ENCODE measurements at regions not wholly inside any gene's neighbourhood (a gene's known extent, or its start where the extent isn't known, plus 50 kb on each side); places are given as distances from the start of the nearest gene placed in this dataset.
"Not testable (repeated sequence)": the region's sequence is repeated elsewhere in the genome, so short reads cannot be mapped to it uniquely, and the experiment has no call there.

DNA sequence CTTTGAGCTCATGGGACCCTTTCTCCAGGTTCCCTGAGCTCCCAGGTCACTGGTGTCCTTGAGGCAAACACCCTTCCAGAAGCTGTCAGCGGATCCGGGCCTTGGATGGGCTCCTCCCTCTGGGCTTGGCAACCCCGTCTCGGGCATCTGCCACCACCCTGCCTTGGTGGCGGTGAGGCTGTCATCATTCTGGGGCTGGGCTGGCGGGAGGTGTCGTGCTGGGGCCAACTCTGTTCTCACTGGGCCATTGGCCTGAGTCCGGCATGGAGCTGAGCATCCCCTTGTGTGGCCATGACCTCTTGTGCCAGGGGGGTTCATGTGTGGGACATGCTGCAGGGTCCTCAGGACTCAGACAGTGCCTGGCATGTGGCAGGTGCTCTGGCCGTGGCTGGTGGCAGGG is 197.6 kb downstream of the LAT start:
- DNase-seq (ENCODE audit: low read depth): no peak

DNA sequence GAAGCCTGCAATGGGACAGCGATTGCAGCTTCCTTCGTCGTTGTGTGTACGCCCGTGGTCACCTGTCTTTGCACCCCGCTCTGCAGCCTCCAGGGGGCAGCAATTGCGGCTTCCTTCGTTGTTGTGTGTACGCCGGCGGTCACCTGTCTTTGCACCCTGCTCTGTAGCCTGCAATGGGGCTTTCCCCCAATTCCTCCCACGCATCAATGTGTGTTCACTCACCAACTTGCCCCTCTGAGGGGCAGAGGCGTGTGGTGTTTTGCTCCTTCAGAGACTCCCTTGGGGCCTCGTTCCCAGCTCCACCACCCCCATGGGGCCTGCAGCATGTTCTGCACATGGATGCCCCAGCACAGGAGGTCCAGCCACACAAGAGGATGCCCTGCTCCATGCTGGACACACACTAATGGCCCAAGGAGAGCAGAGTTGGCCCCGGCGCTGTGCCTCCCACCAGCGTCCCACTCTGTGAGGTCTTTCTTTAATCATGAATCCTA is 197.1 kb downstream of the LAT start:
- not testable (repeated sequence) for DNase-seq (ENCODE audit: low read depth)

DNA sequence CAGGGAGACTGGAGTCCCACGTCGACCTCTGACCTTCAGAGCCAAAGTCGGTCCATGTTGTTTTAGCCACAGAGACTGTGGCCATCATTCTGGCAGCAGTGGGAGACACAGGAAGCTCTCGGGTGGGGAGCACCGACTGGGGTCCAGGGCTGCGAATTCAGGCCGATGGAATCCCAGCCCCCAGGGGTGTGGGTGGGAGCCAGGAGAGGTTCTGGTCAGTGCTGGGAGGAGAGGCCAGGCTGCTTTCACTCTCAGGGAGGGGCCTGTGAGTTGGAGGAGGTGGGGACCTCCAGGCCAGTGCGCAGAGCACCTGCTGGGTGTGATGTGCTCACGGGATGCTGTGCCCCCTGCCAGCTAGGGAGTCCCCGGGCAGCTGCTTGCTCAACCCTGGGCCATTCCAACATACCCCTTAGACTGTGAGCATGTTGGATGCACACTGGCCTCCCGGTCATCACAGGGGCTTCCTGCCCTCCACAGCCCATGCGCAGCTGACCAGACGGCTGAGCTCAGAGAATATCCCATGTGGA is 196.5 kb downstream of the LAT start:
- DNase-seq (ENCODE audit: low read depth): not testable (repeated sequence)

DNA sequence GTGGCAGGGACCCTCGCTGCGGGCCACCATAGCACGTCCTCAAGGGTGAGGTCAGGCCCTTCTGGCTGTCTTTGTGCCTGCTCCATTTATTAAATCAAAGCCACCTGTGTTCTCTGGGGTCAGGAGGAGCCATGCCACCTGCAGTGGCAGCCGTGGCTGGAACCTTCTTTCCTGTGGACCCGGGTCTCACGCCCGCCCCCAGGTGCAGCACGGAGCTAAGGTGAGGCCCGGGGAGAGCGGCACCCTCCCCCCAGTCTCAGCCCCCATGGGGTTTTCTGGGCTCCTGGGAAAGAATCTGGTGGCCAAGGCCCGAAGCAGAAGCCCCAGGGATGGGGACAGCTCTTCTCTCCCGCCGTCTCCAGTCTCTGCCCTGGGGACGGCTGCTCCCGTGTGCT is 195.4 kb downstream of the LAT start:
- DNase-seq (ENCODE audit: low read depth): not testable (repeated sequence)

DNA sequence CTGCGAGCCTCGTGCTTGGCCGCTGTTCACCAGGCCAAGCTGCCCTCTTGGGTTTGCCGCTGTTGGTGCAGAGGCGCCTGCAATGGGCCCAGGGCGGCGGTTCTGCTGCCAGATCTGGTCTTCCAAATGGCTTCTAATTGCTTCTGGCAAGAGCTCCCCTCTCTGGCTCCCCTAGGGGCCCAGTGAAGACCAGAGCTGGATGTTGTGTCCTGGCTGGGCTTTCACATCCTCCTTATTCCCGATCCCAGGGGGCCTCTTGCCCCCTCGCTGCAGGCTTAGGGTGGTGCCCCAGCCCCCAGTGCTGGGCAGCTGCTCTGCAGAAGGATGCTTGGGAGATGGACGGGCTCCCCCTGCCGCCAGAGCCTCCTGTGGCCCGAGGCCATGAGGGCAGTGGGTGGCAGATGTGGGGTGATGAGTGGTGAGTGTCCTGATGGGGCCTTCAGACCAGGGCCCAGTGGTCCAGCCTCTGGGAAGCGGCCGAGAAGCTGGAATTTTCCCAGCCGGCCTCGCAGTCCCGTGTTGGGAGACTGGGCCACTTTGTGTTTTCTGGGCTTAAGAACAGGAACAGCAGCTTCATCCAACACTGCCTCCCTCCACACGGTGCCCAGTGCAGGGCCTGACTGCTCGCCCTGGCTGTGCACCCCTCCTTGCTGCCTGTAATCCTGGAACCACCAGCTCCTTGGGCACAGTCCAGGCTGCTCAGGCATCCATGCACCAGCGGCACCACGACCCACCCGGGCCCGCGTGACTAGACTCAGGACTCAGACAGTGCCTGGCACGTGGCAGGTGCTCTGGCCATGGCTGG is 194.8 kb downstream of the LAT start:
- not testable (repeated sequence) for DNase-seq (ENCODE audit: low read depth)

DNA sequence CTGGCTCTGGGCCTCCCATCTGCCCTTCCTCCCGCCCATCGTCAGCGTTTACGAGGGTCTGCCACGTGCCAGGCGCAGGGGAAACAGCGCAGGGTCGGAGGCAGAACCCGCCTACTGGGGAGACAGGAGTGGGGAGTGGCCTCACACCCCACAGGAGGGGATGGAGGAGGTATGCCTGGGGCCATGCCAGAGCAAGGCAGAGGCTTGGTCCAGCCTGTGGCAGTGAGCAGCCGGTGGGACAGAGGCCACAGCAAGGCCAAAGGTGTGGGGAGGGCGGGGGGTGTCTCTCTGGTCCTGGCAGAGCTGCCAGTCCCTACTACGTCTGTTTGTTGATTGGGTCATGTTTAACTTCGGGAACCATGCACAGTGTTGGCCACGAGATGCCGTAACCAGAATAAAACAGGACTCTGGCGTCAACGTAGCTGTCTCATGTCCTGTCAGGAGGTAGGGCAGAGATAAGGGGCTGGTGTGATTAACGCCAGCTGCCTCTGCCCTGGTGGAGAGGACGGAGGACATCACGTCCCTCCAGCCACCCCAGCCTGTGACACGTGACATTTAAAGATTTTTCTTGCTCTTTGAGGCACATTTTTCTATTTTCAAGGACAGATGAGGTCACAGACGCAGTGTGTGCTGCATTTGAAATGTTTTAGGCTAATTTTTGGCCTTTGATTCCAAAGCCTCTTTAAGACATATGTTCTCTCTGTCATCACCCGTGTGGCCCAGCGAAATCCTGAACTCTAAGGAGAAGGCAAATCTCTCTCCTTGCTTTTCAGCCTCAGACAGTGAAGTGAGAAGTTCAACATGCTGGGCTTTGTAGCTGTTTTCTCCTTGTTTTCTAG is 193.3 kb downstream of the LAT start:
- peak; percentile 76 for DNase-seq (ENCODE audit: low read depth)

DNA sequence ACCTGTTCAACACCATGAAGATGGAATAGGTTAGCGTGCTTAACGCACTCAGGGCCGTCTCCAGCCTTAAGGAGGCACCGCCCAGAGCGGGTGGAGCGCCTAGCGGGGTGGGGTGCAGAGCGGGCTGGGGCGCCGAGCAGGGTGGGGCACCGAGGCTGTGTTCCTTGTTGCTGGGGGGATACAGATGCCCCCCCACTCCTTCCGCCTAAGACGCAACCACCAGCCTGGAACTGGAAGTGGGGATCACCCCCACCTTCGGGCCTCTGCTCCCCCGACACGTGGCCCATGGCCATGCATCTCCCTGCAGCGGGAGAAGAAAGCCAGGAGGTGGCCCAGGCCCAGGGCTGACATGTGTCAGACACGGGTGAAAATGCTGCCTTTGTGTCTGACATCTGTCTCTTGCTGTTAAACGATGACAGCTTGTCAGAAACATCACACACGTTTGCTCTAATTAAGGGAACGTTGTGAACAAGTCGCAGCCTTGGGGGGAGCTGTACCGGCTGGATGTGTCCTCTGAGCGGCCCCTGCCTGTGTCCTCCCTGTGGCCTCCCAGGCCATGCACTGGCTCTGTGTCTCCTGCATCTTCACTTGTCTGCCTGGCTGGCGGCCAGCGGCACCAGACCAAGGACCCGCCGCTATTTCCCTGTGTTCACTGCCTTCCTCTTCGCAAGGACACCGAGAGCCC is 192.5 kb downstream of the LAT start:
- DNase-seq (ENCODE audit: low read depth): not testable (repeated sequence)

DNA sequence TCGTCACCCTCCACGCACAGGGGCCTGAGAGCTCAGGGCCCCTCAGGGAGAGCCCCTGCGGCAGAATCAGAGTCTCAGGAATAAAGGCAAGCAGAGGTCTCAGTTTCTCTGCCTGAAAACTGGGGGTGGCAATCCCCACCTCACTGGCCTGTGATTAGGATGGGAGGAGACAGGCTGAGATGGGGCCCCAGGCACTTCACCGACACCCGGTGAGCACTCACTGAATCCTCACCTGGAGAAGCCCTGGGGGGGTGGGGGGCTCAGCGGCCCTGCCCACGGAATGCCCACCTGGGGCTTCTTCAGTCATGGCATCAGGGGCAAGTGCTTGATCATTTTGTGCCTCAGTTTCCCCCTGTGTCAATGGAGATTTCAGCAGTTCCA is 192.0 kb downstream of the LAT start:
- not testable (repeated sequence) for DNase-seq (ENCODE audit: low read depth)

DNA sequence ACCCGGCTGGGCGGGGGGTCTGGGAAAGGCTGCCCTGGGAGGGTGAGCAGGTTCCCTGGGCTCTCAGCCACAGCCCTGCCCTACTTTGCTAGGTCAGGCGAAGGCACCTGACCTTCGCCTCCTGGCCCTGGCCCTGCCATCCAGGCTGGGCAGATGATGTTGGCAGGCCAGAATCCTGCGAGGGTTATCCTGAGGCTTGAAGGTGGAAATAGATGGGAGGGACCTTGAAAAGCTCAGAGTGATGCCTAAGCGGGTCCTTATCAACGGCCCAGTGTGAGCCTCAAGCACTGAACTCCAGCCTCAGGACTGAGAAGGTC is 191.3 kb downstream of the LAT start:
- not testable (repeated sequence) for DNase-seq (ENCODE audit: low read depth)

DNA sequence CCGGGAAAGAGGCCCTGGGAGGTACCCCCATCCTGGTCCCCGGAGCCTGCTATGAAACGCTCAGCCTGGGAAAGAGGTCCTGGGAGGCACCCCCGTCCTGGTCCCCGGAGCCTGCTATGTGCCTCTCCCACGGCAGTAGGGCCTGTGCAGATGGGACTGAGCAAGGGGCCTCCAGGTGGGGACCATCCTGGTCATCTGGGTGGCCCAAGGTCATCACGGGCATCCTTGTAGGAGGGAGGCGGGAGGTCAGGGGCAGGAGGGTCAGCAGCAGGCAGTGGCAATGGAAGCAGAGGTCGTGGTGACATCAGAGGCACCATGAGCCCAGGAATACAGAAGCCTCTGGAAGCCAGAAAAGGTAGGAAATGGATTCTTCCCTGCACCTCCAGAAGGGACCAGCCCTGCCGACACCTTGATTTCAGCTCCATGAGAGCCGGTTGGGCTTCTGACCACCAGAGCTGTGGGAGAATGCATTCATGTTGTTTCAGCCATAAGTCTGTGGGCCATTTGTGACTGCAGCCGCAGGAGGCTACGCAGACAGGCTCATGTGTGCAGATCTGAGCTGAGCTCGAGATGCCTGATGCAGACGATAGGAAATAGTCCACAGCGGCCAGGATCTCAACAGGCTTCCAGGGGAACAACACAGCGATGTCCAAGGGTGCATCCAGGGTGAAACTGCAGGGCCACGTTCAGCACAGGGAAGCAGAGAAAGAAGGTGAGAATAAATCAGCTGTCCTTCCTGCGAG is 190.7 kb downstream of the LAT start:
- DNase-seq (ENCODE audit: low read depth): not testable (repeated sequence)

DNA sequence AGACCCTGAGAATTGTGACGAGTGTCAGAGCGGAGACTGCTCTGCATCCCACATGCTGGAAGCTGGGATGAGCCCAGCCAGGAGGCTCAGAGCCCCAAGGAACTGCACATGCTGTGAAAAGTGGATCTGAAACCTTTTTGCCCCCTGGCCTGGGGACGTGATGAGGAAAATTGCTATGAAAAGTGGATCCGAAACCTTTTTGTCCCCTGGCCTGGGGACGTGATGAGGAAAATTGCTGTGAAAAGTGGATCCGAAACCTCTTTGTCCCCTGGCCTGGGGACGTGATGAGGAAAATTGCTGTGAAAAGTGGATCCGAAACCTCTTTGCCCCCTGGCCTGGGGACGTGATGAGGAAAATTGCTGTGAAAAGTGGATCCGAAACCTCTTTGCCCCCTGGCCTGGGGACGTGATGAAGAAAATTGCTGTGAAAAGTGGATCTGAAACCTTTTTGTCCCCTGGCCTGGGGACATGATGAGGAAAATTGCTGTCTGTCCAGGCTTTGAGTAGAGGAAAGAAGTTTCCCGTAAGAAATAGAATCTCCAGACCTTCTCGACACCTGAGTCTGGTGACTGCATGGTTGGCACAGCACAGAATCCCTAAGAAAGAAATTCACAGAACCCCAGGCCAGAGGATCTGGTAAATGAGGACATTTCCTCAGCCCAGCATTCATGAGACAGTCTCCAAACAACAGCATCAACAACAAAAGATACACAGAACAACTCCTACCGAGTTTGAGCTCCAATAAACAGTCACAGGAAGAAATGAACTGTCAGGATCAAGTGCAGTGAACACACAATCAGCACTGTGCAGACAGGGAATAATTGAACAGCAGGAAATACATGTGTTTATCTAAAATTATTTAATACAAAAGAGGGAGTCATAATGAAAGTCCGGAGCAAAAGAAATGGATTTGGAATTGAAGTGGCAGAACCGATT is 188.8 kb downstream of the LAT start:
- not testable (repeated sequence) for DNase-seq (ENCODE audit: low read depth)

DNA sequence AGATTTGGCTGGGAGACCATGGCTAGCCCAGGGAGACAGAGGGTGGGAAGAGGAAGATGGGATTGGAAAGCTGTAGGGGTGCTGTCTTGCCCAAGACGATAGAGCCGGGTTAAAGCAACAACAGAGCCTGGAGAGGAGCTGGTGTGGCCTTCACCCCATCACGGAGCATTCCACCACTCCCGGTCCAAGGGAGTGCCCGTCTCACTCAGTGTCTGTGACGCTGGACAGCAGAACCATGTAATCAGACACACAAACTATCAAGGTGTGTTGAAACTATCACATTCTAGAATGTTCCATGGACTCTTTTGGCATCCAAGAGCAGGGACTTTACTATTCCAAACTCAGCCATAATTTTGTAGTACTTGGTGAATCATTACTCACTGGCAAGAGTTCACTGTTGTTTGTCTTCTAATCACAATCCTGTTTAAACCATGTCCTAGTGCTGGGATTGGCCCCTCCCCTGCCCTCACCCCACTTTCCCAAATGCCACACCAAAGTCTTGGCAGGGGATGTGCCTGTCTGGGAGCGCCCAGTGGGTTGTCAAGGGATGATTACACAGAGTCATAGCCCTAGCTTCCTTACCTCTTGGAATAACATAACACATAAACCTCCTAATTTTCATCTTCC is 187.4 kb downstream of the LAT start:
- DNase-seq (ENCODE audit: low read depth): not testable (repeated sequence)

DNA sequence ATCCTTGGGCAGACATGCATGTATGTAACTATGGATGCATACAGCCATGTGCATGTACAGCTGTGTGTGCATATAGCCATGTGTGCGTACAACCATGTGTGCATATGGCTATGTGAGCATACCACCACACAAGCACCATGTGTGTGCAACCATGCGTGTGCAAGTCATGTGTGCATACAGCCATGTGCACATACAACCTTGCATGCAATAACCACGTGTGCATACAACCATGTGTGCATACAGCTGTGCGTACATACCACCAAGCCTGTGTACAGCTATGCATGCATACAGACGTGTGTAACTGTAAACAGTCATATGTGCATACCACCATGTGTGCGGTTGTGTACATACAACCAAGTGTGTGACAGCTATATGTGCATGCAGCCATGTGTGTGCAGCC is 186.4 kb downstream of the LAT start:
- DNase-seq (ENCODE audit: low read depth): not testable (repeated sequence)

DNA sequence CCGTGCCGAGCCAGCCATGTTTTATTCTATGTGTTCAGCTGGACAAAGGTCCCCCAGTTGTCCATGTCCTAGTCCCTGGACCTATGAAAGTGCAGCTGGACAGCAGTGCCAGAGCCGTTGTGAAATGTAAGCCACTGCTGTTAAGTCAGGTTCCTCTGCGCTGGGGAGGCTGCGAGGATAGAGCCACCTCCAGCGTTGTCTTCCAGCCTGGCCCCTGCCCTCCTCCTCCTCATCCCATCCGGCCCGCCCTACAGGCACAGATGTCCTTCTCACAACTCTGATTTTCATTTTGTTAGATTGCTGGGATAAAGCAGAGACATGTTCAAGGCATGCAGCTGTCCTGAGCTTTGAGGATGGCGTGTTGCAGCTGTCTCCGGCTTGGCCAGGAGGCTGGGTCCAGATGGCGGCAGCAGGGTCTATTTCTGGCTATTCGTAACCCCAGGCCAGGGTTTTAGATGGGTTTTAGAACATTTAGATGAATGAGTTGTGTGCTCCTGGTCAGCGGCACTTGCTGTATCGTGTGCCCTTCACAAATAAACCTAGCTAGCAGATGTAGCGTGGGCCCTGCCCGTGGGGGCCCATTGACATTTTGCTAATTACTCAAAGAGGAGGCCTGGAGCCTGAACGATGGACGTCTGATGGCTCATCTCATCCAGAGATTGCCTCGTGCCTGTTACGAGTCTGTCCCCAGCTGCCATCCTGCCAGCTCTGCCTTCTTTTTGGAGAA is 185.7 kb downstream of the LAT start:
- not testable (repeated sequence) for DNase-seq (ENCODE audit: low read depth)

DNA sequence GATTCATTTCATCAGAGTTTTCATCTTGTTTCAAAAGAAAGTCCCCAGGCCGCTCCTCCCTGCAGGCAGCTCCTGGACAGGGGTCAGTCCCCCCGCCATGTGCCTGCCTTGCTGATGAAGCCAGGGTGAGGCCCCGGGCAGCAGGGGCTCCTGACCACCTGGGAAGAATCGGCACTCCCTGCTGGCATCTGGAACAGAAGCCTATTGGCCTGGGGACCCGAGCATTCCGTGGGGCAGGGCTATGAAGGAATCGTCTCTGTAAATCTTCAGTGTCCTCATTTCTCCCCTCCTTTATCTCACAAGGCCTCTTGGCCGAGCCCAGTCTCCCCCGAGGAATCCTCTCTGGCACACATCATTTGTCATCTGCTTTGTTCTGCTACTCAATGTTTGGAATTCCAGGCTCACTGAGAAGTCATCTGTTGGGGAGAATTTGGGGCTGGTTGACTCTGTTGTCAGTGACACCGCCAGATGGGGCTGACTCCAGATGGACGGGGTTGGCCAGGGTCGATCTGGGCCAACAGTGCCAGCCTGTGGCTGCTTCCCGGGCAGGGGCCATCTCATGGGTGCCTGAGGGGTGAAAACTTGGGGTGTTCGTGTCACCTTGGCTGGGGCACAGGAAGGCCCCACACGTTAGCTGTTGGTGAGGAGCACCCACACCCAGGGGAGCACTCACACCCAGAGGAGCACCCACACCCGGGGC is 184.6 kb downstream of the LAT start:
- peak; percentile 69 for DNase-seq (ENCODE audit: low read depth)

DNA sequence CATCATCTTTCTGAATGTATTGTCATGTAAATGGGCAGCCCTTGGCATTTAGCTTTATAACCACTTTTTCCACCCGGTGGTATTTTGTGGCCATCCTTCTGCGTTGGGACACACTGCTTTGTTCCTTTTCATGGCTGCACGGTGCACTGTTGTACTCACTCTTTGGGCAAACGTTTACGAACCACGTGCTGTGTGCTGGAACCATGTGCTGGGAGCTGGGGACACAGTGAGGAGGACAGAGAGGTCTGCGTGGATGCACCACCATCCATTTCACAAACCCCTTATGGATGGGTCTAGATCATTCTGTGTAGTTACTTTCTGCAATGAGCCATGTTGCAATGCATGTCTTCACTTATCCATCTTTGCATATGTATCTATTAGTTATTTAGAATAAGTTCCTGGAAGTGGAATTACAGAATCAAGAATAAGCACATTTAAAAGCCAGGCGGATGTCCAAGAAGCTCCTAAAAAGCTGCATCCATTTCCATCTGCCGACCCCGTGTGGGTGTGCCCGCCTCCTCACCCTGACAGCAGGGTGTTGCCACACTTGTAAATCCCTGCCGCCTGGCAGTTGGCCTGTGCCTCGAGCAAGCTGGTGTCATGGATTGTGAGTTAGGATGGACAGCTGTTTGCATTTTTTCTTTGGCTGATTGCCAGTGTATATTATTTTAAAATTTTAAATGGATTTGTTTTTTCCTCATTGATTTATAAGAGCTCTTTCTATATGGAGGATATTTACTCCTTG is 183.8 kb downstream of the LAT start:
- not testable (repeated sequence) for DNase-seq (ENCODE audit: low read depth)

DNA sequence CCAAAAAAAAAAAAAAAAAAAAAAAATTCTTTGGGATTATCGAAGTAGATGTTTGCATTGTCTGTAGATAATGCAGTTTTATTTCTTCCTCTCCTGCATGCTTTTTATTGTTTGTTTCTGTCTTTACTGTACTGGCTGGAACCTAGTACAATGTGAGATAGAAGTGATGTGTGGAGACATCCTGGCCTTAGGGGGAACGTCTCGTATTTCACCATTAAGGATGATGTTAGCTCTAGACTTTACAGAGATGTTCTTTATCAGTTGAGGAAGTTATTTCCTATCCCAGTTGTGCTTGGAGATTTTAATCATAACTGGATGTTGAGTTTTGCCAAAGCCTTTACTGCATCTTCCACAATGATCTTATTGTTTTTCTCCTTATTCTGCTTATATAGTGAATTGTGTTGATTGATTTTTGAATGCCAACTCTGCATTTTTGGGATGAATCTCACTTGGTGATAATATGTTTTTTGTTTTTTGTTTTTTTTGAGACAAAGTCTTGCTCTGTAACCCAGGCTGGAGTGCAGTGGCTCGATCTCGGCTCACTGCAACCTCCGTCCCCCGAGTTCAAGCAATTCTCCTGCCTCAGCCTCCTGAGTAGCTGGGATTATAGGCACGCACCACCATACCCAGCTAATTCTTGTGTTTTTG is 179.7 kb downstream of the LAT start:
- DNase-seq (ENCODE audit: low read depth): not testable (repeated sequence)

All from amniotic epithelial cell (primary cell).